HG03378 (cell line): ENCODE measurements at regions not wholly inside any gene's neighbourhood (a gene's known extent, or its start where the extent isn't known, plus 50 kb on each side); places are given as distances from the start of the nearest gene placed in this dataset.
"Not testable (repeated sequence)": the region's sequence is repeated elsewhere in the genome, so short reads cannot be mapped to it uniquely, and the experiment has no call there.

Experiments used
- ATAC-seq: cut with Tn5 transposase; IDR thresholded peaks from one replicate; pipeline ENCODE4 v1.9.1; 2021; ENCODE audit warnings: mild to moderate bottlenecking, moderate library complexity; ENCODE audit not compliant: unreplicated experiment

DNA sequence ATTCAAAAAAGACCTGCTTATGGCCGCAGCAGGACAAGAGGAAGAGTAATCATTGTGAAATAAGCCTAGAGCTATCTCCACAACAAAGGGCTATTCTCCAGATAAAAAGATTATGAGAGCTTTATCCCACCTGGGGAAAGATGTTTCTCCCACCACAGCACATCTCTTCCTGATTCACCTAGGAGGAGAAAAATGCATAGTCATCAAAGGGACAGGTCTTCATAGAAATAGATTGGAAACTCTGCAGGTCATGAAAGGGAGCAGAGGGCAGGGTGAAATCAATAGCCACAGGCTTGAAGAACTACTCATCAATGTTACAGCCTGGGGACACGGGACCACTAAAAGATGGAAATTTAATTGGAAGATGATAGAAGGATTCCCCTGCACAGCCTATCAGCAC, 453.8 kb upstream of the TMEM132C start:
- no peak for ATAC-seq

DNA sequence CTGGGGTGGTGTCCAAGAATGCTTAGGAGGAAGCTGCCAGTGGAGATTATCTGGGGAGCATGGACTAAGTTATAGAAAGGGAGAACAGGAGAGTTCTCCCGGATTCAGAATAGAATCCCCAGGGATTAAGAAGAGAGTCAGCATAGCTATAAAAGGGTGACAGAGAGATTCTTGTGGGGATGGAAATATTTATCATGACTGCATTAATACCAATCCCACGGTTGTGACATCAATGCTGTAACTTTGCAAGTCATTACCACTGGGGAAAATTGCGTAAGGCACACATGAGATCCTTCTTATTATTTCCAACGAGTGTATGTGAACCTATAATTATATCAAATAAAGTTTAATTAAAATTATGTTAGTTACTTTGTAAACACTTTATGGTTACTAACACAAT, 447.9 kb upstream of the TMEM132C start:
- ATAC-seq, result no peak

DNA sequence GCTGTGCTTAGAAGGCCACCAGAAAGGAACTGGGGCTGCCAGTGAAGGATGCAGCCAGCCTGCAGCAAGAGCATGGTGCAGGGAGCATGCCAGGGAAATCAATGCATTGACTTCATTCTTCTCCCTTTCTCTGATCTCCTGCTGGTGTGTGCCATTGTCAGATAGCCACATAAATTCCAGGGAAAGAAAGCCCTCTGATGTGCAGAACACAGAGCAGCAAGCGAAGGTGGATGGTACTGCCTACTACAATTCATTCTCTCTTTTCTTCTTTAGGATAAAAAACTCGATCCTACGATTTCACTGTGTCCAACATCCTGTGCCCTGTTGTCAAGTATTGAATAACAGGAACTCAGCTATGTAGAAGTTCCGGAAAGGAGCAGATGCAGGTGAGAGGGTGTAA, 446.7 kb upstream of the TMEM132C start:
- ATAC-seq, result no peak

DNA sequence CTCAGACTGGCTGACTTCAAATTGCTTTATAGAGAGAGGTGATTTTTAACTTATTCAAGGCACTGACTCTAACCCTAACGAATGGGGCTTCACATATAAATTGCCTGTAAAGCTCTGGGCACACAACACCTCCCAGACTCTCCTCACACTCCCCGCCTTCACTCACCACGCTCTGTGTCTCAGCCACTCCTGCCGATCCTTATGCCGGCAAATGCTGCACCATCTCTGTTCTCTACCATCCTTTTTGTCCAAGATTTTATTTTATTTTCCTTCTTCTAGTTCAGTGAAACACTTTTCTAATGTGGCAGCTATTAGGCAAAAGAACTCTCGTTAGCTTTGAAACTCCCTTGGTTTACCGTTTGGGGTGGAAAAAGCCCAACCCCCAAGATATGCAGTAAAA, 446.1 kb upstream of the TMEM132C start:
- no peak for ATAC-seq

DNA sequence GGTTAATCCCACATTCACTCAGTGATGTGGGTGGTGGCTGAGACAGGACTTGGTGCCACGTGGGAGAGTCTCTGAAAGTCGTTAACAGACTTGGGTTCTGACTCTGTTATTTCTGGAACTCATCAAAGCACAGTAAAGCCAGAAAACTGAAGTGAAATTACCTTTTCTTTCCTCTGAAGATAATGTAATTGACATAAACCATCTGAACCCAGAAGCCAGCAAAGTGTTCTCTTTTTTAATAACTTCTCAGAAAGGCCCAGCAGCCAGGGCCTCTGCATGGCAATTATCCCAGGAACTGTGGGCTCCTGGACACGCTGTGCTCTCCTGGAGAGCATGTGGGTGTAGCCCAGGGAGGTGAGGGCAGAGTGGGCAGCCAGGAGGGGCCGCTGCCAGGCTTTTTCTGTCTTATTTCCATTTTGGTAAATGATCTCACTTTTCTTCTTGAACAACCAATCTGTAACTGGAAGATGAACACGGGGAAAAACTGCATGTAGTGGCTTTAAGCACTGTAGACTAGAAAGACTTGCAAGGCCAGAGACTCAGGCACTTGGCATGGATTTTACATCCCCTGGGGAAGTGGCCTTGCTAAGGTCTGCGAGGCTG, 444.1 kb upstream of the TMEM132C start:
- no peak for ATAC-seq

DNA sequence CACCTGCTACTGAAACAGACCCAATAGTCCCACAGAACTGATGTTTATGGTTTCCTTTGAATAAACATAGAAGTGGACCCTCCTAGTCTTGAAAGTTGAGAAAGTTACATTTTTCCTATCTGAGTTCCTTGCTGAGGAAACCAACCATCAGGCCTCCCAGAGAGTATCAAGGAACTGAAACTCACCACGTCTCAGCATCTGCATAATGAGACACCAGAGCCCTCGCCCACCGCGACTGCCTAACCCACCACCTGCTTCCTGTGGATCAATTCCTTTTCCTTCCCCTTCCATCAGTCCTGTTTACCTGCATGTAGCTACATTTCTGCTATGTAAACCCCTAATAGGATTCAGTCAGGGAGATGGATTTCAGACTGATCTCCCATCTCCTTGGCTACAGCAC, 443.2 kb upstream of the TMEM132C start:
- ATAC-seq, result no peak

DNA sequence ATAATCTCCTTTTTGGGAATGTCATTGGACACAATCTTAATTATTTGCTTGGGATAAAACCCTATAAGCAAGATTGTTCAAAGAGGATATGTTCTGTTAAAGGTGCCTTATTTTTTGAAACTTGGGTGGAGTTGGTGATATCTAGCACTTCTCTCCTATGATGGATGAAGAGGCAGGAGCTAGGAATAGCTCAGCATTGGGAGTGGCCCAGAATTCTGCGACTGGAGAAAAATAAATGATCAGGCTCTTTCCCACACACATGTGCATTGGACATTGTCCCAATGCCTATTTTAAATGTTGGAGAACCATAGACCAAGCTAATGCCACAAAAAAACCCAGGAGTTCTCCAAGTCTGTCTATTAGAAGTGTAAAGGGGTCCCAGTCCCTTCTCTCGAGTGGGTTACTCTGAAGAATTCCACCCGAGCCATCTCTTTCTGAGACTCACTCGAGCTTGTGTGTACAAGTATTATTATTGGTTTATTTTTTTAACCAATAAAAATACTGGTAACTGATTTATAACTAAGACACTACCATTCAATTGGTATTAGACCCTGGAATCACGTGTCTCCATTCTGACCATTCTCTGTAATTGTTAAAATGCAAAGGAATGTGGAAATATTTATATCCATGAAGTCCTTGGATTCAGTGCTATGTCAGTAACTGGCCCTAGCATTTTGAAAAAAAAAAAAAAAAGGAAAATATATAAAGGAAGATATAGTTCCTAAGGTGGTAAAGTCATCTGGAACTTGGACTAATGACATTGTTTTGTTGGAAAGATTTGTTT, 437.5 kb upstream of the TMEM132C start:
- no peak for ATAC-seq

DNA sequence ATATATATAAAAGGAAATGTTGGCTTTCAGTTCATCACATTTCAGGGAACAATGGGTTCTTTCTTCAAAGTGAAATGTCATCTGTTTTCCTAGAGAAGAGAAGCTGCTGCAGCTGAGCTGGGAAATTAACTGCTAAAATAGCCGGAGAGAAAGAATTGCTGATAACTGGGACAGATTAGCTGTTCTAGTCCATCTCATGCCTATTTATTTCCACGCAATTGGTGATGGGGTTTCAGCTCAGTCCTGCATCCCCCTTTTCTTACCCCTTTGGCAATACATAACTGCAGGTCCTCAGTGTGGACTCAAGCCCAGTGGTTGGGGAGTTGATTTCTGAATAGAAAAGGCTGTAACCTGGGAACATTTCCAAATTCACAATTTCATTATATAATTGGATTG, 436.9 kb upstream of the TMEM132C start:
- no peak for ATAC-seq

DNA sequence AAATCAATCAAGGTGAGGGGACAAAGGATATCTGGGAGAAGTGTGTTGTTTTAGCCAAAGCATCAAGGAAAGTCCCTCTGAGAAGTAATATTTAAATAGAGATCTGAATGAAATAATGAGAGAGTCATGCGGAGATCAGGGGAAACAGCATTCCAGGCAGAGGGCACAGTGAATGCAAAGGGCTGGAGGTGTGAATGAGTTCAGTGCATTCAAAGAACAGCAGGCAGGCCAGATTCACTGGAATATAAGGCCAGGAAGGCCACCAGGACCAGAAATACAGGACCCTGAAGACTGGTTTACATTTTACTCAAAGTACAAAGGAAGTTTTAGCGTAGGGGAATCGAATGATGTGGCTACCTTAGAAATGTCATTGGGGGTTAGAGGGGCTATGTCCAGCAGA, 436.2 kb upstream of the TMEM132C start:
- no peak for ATAC-seq

DNA sequence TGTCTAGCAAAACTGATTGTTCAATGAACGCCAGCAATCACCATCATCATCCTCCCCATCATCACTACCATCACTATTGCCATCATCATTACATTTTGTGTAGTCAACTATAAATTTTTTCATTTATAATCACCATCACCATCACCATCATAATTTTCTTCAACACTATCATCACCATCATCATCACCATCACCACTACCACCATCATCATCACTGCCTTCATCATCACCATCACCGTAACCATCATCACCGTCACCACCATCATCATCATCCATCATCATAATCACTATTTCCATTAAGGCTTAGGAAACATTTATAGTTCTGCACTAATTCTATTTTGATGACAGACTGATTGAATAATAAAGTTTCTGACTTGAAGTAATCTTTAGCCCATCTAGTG, 434.8 kb upstream of the TMEM132C start:
- ATAC-seq, result no peak

DNA sequence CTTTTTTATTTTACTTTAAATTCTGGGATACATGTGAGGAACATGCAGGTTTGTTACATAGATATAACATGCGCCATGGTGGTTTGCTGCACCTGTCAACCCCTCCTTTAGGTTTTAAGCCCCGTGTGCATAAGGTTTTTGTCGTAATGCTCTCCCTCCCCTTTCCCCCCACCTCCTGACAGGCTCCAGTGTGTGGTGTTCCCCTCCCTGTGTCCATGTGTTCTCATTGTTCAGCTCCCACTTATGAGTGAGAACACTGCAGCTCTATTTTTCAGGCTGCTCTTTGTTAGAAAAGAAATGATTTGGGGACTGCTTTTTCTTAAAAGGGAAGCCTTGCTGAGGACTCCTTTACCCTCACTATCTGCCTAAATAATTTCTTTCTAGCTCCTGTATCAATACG, 430.2 kb upstream of the TMEM132C start:
- not testable (repeated sequence) for ATAC-seq

DNA sequence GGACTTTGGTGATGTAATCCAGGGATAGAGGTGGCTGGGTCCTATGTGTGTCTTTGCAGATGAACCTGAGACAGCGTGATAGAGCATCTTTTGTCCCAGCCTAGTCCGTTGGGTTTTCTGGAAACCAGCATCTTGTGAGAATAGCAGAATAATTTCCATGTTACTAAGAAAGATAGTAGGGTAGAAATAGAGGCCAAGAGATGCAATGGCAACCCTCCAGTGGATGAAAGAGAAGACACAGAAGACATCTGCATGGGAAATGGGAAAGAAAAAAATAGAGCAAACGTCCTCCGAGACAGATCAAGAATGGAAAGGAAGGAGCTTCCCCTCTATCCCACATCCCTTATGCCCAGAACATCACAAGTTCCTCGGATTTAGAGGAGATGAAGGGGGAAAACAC, 409.3 kb upstream of the TMEM132C start:
- ATAC-seq, result no peak

DNA sequence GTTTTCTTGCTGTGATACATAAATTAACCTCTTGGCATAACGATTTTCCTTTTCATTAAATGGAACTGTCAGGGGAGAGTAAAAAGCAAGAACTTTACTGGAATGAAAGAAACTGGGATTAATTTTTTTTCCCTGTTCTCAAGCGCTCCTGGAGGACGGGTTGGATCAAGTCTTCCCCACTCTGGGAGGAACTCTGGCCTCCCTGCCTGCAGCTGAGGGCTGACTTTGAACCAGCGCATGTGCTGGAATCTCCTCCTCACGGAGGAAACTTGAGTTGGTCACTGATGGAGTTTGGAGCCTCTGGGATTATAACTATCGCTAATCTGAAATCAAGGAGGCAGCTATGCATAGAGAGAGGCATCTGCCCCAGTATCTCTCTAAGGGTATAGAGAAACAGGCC, 406.4 kb upstream of the TMEM132C start:
- no peak for ATAC-seq

DNA sequence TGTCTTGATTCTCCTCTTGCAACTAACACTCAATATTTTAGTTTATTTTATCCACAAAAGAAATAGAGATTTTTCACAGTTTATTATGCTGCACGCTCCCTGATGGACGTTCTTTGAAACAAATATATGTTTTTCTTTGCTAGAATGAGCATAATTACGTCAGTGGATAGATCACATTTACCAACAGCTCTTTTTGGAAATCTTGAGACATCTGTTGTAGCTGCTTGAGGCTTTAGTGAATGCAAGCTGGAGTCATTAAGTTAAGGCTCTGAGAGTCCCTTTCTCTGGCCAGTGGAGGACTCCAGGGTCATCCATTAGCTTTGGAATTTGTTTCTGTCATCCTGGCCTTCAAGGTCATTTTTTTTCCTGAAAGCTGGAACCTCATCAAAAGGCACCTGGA, 405.6 kb upstream of the TMEM132C start:
- ATAC-seq, result no peak

DNA sequence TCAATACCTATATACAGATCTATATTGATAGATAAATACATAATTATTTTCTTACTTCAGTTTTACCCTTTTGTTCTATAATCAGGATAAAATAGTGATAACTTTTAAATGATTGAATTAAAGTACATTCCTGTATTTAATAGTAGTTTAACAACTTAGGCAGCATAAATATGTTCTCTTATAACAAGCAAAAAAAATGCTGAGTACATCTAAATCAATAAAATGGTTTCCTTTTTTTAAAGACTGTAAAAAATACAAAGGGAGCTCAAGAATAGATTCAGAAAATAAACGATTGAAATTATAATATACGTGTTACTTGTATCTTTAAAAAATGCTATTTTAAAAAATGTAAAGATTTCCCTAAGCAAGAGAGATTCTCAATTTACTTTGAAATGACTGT, 393.7 kb upstream of the TMEM132C start:
- ATAC-seq, result no peak

DNA sequence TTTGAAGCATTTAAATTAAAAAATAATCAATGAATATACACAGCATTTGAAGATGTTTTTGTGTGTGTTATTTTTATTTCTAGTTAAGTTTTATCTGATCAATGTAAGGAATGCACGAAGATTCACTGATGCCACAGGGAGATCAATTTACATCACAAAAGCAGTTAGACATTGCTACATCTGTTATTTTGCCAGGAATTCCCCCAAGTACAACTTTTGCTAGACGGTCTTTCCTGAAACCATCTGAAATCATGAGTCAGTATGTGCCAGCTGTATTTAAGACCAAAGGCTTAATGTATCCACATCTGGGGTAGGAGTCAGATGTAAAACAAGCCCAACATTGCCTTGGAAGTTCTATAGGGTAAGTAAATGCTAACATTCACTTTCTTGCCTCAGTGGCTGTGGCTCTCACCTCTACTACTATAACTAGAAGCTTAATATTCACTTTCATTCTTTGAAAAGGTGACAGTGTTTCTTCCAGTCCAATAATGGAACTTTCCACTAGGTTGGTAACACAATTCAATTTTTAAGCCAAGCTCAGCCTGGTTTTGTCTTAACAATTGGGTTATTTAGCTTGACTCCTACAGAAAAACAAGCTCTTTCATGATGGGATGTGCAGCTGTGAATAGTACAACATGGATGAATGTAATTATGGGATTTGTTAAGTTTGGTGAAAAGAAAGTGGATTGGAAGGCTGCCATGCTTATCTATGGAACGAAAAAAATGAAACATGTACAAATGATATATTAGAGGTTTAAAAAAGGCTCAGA, 385.4 kb upstream of the TMEM132C start:
- no peak for ATAC-seq

DNA sequence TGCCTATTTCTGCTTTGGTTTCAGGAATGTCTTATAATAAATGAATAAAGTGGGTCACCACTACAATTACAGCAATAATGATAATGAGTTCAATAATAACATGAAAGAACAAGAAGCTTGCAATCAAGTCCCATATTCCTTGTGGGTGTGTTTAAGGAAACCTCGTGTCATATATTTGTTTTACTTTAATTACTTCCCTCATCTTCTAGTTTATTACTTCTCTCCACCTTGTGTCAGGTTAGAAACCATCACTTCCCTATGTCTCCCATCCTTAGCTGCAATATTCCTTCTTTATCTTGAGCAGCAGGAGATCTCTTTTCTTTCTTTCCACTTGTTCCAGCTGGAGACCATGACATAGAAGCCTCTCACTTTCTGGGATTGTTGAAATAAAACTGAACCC, 384.0 kb upstream of the TMEM132C start:
- no peak for ATAC-seq

DNA sequence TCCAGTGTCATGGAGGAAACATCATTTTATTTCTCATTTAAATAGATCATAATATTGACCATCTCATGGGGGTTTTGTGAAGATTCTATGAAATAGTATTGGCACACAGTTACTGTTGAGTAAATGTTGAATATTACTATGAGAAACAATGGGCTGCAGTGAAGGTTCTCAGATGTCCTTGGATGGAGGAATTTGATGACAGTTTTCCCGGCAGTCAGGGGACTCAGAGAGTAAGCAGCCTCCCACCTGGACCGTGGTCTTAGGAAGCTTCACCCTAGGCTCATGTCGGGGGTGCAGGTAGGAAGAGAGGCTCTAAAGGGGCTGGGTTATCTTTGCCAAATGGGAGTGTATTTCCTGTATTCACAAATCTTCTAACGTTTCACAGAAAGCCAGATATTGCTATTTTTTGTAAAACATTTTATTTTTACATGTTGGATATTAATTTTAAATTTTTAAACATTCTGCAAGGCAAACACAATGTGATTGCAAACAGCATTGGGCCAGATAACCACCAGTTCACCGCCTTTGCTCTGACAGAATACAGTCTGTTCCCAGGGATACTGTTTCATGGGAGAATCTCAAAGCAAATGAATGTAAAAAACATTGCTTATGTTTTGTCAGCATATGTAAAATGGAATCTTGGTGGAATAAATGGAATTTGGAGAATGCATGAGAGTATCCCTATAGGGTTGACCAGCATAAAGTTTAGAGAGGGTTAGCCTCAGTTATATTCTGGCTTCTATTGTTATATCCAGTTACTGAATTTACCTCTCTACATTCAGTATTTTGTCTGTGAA, 380.8 kb upstream of the TMEM132C start:
- ATAC-seq, result no peak

DNA sequence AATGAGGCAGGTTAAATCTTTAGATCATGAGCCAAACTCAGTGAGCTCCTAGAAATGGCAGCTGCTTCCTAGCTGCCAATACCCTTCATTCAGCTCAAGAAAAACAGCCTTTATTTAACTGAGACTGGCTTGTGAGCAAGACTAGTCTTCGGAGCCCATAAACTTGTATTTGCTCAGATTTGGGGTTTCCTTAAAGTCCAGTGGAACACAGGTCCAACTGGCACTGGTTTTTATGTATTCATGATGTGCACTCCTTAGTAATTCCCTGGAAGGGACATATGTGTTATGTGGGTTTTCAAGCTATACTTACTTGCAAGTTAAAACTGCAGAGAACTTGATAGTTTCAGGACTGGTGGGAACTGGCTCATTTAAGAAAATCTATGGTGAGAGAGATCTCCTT, 380.1 kb upstream of the TMEM132C start:
- ATAC-seq, result no peak

DNA sequence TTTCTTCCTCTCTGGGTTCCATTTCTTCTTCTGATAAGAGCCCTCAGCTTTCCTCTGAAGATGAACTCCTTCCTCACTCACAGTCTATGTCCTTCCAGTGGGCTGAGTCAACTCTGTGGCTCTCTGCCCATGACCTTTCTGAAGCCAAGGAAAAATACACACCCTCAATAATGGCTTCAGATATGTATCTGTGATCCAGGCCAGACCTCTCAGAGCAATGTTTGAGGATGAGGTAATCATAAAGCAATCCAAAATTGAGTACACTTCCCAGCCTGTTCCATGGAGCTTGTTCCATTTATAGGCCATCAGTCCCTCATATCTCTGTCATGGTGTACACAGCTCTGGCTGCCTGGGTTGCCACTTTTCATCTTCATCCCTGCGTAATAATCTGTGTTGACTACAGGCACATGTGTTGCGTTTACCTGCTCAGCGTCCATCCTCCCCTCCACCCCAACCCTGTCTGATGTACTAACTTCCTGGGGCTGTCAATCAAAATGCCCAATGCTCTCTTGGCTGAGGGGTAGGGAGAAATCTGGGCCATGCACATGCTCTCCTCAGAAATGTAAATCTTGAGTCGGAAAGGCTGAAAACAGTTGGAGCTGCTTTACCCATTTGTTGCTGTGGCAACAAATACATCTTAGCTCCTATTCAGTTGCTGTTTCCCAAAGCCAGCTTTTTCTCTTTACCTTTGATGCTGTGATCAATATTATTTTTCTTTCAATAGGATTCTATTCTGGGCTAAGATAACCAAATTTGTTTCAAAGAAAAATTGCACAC, 377.8 kb upstream of the TMEM132C start:
- ATAC-seq, result no peak
